Ovary (tissue), 7 donors: ENCODE measurements at regions not wholly inside any gene's neighbourhood (a gene's known extent, or its start where the extent isn't known, plus 50 kb on each side); places are given as distances from the start of the nearest gene placed in this dataset.

ENCODE experiments used
- DNase-seq, 5 donors: peaks; one replicate each; pipeline ENCODE4 v3.0.0-alpha.2; 2019 to 2020
- H3K27ac ChIP-seq, 2 donors: fragments of 200-600 bp; one replicate each; pipeline versions ENCODE4 v1.5.1 to v1.8.0; 2019 to 2022
- H3K27me3 ChIP-seq: fragments of 200-600 bp; one replicate; pipeline ENCODE4 v1.8.0; 2022
- H3K36me3 ChIP-seq: fragments of 200-600 bp; sonication (generic); one replicate; pipeline ENCODE4 v1.5.1; 2019
- H3K4me1 ChIP-seq: one replicate; pipeline ENCODE4 v1.8.1; 2013; ENCODE audit warnings: mild to moderate bottlenecking, moderate library complexity; ENCODE audit not compliant: insufficient read depth
- H3K4me3 ChIP-seq: fragments of 200-600 bp; sonication (generic); one replicate; pipeline ENCODE4 v1.5.1; 2017
- H3K9me3 ChIP-seq, 2 donors: fragments of 200-600 bp in 1 of 2; sonication (generic) in 1 of 2; one replicate each; pipeline versions ENCODE4 v1.5.1 to v1.8.1; 2013 to 2019; ENCODE audit warnings: mild to moderate bottlenecking in 1 of 2, moderate library complexity in 1 of 2
- EP300 ChIP-seq: sonication (generic); formaldehyde crosslinking; IDR thresholded peaks from one replicate; pipeline ENCODE4 v1.6.1; 2017; ENCODE audit warnings: antibody characterized with exemption
- POLR2A ChIP-seq: fragments of 450-650 bp; IDR thresholded peaks from one replicate; pipeline ENCODE4 v1.6.1; 2017; ENCODE audit warnings: antibody characterized with exemption, mild to moderate bottlenecking, moderate library complexity
- WGBS, 3 donors: extraction: QIAGEN DNeasy Blood & Tissue Kit in 1 of 3; methylation state at CpG; one replicate each; pipeline versions ENCODE4 v1.1.5 to v1.1.7; 2013 to 2017; 5-methylcytosine and 5-hydroxymethylcytosine counted together
- intact Hi-C, 4 donors: fragments of 100-400 bp; cut with DNase I; formaldehyde crosslinking; loops; one replicate each; pipeline versions ENCODE4 v1.11.0 to v1.15.1; 2022 to 2023
- TF ChIP-seq, protein P1 (sequence below), 3 donors: fragments of 450-650 bp in 2 of 3; fragments of 200-600 bp in 1 of 3; IDR thresholded peaks; one replicate each; pipeline versions ENCODE4 v1.5.1 to v1.8.0; 2016 to 2022; ENCODE audit warnings: antibody characterized with exemption in 3 of 3, mild to moderate bottlenecking in 1 of 3
- donor health status: DM: no; HTN: no; CAD: no; lungs with moderate emphysema.
- donor health status: DM: no; HTN: no; CAD: no.
- donor health status: Bipolar disorder and iron deficiency.
- donor health status: DM: no; HTN: no; CAD: no.
- donor health status: DM: yes; HTN: yes; CAD: no.

DNA sequence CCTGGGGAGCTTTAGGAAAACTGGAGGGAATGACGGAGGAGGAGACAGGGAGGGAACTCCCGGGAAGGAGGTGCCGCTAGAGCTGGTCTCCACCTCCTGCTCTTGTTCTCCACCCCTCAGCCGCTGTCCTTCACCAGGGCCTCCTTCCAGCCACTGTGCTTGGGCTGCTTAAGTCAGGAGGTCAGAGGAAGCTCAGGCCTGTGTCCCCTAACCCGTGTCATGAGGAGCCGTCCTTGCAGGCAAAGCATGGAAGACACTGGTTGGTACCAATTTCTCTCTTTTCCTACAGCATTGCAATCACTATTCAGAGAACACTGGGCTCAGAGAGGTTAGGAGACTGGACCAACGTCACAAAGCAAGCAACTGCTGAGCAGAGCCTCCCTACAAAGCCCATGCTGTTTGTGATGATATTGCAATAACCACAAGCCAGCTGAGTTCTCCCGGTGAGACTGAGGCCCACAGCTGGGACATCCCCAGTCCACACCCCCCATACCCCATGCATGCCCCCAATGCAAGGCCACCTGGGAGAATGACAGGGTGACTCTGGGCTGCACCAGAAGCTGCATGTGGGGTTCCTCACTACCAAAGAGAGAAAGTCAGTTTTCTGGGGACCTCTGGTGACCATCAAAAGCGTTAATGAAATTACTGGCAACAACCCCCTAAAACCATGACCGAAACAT is 427.5 kb downstream of the NPHP4 start:
- intact Hi-C loops = no loop called here
- H3K27ac ChIP-seq = no peak overlapping the region
- WGBS, 3 donors = 72 to 84% (median 75%) methylated on average over 10 of the region's 10 CpGs

DNA sequence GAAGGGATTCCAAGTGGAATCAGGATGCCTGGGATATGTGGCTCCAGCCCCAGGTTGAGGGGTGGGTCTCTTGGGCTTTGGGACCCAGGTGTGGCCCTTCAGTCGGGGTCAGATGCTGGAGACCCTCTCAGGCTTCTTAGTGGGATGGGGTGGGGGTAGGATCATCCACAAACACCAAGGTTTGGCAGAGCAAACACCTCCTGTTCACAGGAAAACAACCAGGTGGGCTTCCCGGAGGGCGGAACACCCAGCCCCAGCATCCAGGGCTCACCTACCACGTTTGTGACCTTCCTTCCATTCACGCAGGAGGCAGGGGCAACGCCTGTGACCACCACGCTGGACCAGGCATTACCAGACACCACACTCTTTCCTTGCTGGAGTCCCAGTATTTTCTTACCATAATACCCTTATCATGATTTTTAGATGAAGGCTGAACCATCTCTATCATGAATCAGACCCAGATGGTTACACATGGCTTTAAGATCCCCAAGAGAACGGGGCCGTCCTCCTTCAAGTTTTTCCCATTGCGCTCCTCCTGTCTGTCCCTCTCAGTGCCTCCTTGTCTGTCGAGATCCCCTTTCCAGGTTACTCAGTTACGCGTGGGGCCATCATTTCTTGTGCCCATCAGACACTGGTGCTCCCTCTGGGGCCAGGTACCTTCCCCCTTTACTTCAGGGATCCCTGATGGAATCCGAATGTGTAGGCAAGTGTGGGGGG is 428.2 kb downstream of the NPHP4 start:
- Histone ChIP-seq H3K36me3 (no peaks in the 10 kb centered on the region), H3K9me3 (no peaks in the 10 kb centered on the region), H3K27ac (no peak overlapping the region), H3K4me1 (no peaks in the 10 kb centered on the region), H3K27me3 (no peaks in the 10 kb centered on the region), H3K4me3 (no peak overlapping the region)
- no peak for DNase-seq
- intact Hi-C loops = no loop called here
- TF ChIP-seq POLR2A = no peak
- TF ChIP-seq, protein P1, sequence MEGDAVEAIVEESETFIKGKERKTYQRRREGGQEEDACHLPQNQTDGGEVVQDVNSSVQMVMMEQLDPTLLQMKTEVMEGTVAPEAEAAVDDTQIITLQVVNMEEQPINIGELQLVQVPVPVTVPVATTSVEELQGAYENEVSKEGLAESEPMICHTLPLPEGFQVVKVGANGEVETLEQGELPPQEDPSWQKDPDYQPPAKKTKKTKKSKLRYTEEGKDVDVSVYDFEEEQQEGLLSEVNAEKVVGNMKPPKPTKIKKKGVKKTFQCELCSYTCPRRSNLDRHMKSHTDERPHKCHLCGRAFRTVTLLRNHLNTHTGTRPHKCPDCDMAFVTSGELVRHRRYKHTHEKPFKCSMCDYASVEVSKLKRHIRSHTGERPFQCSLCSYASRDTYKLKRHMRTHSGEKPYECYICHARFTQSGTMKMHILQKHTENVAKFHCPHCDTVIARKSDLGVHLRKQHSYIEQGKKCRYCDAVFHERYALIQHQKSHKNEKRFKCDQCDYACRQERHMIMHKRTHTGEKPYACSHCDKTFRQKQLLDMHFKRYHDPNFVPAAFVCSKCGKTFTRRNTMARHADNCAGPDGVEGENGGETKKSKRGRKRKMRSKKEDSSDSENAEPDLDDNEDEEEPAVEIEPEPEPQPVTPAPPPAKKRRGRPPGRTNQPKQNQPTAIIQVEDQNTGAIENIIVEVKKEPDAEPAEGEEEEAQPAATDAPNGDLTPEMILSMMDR (IDR thresholded peaks at IDR 0.05) = no peak
- TF ChIP-seq EP300 = no peak
- 75 to 78% (median 78%) methylated on average over 14 of the region's 14 CpGs for WGBS, 3 donors

More for the DNA sequence above, 427.5 kb downstream of the NPHP4 start:
- Histone ChIP-seq H3K9me3 (no peaks in the 10 kb centered on the region), H3K36me3 (no peaks in the 10 kb centered on the region), H3K4me1 (no peaks in the 10 kb centered on the region), H3K27me3 (no peaks in the 10 kb centered on the region), H3K4me3 (no peak overlapping the region)
- no peak for TF ChIP-seq EP300
- TF ChIP-seq, protein P1 (IDR thresholded peaks at IDR 0.05) = no peak
- TF ChIP-seq POLR2A = no peak
- DNase-seq = no peak

DNA sequence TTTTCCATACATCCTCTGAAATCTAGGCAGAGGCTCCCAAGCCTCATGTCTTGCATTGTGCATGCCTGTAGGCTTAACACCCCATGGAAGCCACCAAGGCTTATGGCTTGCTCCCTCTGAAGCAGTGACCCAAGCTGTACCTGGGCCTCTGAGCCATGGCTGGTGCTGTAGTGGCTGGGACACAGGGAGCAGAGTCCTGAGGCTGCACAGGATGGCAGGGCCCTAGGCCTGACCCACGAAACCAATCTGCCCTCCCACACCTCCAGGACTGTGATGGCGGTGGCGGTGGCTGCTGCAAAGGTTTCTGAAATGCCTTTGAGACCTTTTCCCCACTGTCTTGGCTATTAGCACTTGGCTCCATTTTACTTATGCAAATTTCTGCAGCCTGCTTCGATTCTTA is 429.5 kb downstream of the NPHP4 start:
- Histone ChIP-seq H3K27me3 (no peaks in the 10 kb centered on the region), H3K4me1 (no peaks in the 10 kb centered on the region), H3K36me3 (no peaks in the 10 kb centered on the region), H3K9me3 (no peaks in the 10 kb centered on the region), H3K27ac (no peak overlapping the region), H3K4me3 (no peak overlapping the region)
- TF ChIP-seq, protein P1 (IDR thresholded peaks at IDR 0.05) = no peak
- TF ChIP-seq POLR2A = no peak
- TF ChIP-seq EP300 = no peak
- WGBS, 3 donors = 50 to 89% (median 50%) methylated on average over 4 of the region's 4 CpGs
- no peak for DNase-seq
- intact Hi-C loops = no loop called here

DNA sequence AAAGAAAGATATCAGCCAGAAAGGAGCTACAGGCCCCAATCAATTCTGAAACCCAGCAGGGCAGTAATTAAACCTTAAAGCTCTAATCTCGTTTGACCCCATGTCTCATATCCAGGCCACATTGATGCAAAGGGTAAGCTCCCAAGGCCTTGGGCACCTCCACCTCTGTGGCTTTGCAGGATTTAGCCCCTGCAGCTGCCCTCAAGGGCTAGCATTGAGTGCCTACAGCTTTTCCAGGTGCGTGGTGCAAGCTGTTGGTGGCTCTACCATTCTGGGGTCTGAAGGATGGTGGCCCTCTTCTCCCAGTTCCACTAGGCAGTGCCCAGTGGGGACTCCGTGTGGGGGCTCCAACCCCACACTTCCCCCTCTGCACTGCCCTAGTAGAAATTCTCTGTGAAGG is 429.9 kb downstream of the NPHP4 start:
- no peak for DNase-seq
- TF ChIP-seq, protein P1 (IDR thresholded peaks at IDR 0.05) = no peak
- no peak for TF ChIP-seq EP300
- no peak for TF ChIP-seq POLR2A
- Histone ChIP-seq H3K4me3 (no peak overlapping the region), H3K4me1 (no peaks in the 10 kb centered on the region), H3K9me3 (no peaks in the 10 kb centered on the region), H3K27me3 (no peaks in the 10 kb centered on the region), H3K27ac (no peak overlapping the region), H3K36me3 (no peaks in the 10 kb centered on the region)
- WGBS, 3 donors = 65 to 82% (median 68%) methylated on average over 3 of the region's 3 CpGs
- intact Hi-C loops = no loop called here
